GM12878 (cell line): ENCODE measurements at regions not wholly inside any gene's neighbourhood (a gene's known extent, or its start where the extent isn't known, plus 50 kb on each side); places are given as distances from the start of the nearest gene placed in this dataset.
A peak's percentile ranks its signal among the peaks of the same experiment; 100 is the strongest.

Source experiments
- ATAC-seq: fragments of 200-7000 bp; cut with Tn5 transposase; 3 replicates; pipeline ENCODE4 v1.9.1; 2020; ENCODE audit warnings: mild to moderate bottlenecking, moderate library complexity
- BruUV-seq: library from RNA; stranded (reverse); fragments of 400-500 nt; replicated peaks from 2 replicates; lab custom pipeline; 2021; lab: Mats Ljungman, UMichigan
- CTCF ChIA-PET: fragments of 300-600 bp; sonication (Branson Sonifier 250); formaldehyde crosslinking; extraction: SDS; loops from one replicate; lab custom pipeline; 2021; ENCODE audit warnings: inconsistent platforms; lab: Yijun Ruan, JAX
- POLR2A ChIA-PET: fragments of 350-600 bp; formaldehyde crosslinking; extraction: SDS; loops from one replicate; lab custom pipeline; 2021; ENCODE audit warnings: inconsistent platforms; lab: Charles Lee
- RAD21 ChIA-PET: fragments of 300-600 bp; sonication (Branson Sonifier 250); formaldehyde crosslinking; loops from one replicate; lab custom pipeline; 2023; ENCODE audit warnings: antibody characterized with exemption; ENCODE audit not compliant: unreplicated experiment; lab: Charles Lee
- SMC1A ChIA-PET: fragments of 300-600 bp; sonication (Branson Sonifier 250); formaldehyde crosslinking; loops from one replicate; lab custom pipeline; 2023; ENCODE audit not compliant: unreplicated experiment, uncharacterized antibody; lab: Charles Lee
- DNase-seq: peaks from one replicate; pipeline ENCODE4 v3.0.0-alpha.2; 2011; ENCODE audit warnings: low read depth, low spot score
- FAIRE-seq: peaks from 3 replicates; lab custom pipeline; 2011; peaks lifted over from hg19 to GRCh38; lab: Jason Lieb, UNC
- H2AFZ ChIP-seq: 2 replicates; pipeline ENCODE4 v1.6.0; 2011; ENCODE audit warnings: low read depth, low read length, control low read depth; ENCODE audit not compliant: control insufficient read depth
- H3K27ac ChIP-seq: 2 replicates; pipeline ENCODE4 v1.5.1; 2011; ENCODE audit warnings: control low read depth; ENCODE audit not compliant: control insufficient read depth, insufficient read depth
- H3K27me3 ChIP-seq, 2 experiments: replicated peaks in 1 of 2; 2 replicates each; pipeline versions ENCODE4 v1.6.0 to v1.6.1; 2011; ENCODE audit warnings: low read length in 1 of 2; ENCODE audit not compliant: control insufficient read depth in 2 of 2, insufficient read depth in 2 of 2
- H3K36me3 ChIP-seq, 2 experiments: 2 replicates each; pipeline ENCODE4 v1.5.1; 2011; ENCODE audit warnings: low read length in 1 of 2; ENCODE audit not compliant: control insufficient read depth in 2 of 2, insufficient read depth in 2 of 2
- H3K4me1 ChIP-seq: 2 replicates; pipeline ENCODE4 v1.6.1; 2011; ENCODE audit warnings: mild to moderate bottlenecking, low read length, moderate library complexity, mixed read lengths; ENCODE audit not compliant: control insufficient read depth, insufficient read depth
- H3K4me2 ChIP-seq: 2 replicates; pipeline ENCODE4 v1.6.0; 2011; ENCODE audit warnings: control low read depth; ENCODE audit not compliant: control insufficient read depth, insufficient read depth
- H3K4me3 ChIP-seq: fragments of 200-600 bp; sonication (generic); 2 replicates; pipeline ENCODE4 v1.5.1; 2016
- H3K79me2 ChIP-seq: 2 replicates; pipeline ENCODE4 v1.6.0; 2011; ENCODE audit warnings: low read length; ENCODE audit not compliant: control insufficient read depth, insufficient read depth
- H3K9ac ChIP-seq: 2 replicates; pipeline ENCODE4 v1.8.0; 2011; ENCODE audit warnings: low read length, control low read depth, mixed read lengths; ENCODE audit not compliant: control insufficient read depth, insufficient read depth
- H3K9me3 ChIP-seq: replicated peaks from 3 replicates; pipeline ENCODE4 v1.5.1; 2011; ENCODE audit warnings: mild to moderate bottlenecking, low read length; ENCODE audit not compliant: control insufficient read depth, insufficient read depth
- H4K20me1 ChIP-seq: 2 replicates; pipeline ENCODE4 v1.6.0; 2011; ENCODE audit not compliant: control insufficient read depth, insufficient read depth
- DPF2 ChIP-seq: fragments of 450-650 bp; IDR thresholded peaks from 2 replicates; pipeline ENCODE4 v1.6.1; 2017; ENCODE audit warnings: mild to moderate bottlenecking
- FOS ChIP-seq: IDR thresholded peaks from 3 replicates; pipeline ENCODE4 v1.6.1; 2011; ENCODE audit warnings: borderline replicate concordance; ENCODE audit not compliant: insufficient read length; ENCODE audit errors: extremely low read depth
- RFX5 ChIP-seq: IDR thresholded peaks from 2 replicates; pipeline ENCODE4 v1.6.1; 2011; ENCODE audit warnings: low read depth, low read length, improper control_type of control experiment
- RUNX3 ChIP-seq: IDR thresholded peaks from 2 replicates; pipeline ENCODE4 v1.6.1; 2012; ENCODE audit warnings: low read length, inconsistent platforms
- YY1 ChIP-seq: IDR thresholded peaks from 2 replicates; pipeline ENCODE4 v1.6.1; 2011; ENCODE audit warnings: low read depth, mild to moderate bottlenecking, low read length
- ZNF207 ChIP-seq: fragments of 450-650 bp; IDR thresholded peaks from 2 replicates; pipeline ENCODE4 v1.6.1; 2014; ENCODE audit warnings: antibody characterized with exemption, mild to moderate bottlenecking, borderline replicate concordance
- ZNF274 ChIP-seq: IDR thresholded peaks from one replicate; pipeline ENCODE4 v1.8.0; 2011; ENCODE audit not compliant: insufficient read length, insufficient read depth
- whole genome bisulfite sequencing: methylation state at CpG from one replicate; pipeline ENCODE4 v1.1.6; 2016; ENCODE audit warnings: low lambda C conversion rate; ENCODE audit not compliant: insufficient replicate concordance, insufficient coverage; ENCODE audit errors: missing lambda C conversion rate; 5-methylcytosine and 5-hydroxymethylcytosine counted together
- in situ Hi-C: fragments of 300-500 bp; cut with MboI; formaldehyde crosslinking; loops from 9 replicates; pipeline ENCODE4 v1.14.3; 2018; ENCODE audit warnings: mixed read lengths
- intact Hi-C: fragments of 100-400 bp; cut with micrococcal nuclease; formaldehyde crosslinking; loops from one replicate; pipeline ENCODE4 v1.14.2; 2022; ENCODE audit not compliant: unreplicated experiment

- TF ChIP-seq FOS (no peak), DPF2 (no peak), ZNF207 (no peak), YY1 (no peak), RFX5 (no peak)
These were observed 60.8 kb upstream of the RAB11FIP2 start (continued) for GRCh38 chr10:118107541-118107940.

DNA sequence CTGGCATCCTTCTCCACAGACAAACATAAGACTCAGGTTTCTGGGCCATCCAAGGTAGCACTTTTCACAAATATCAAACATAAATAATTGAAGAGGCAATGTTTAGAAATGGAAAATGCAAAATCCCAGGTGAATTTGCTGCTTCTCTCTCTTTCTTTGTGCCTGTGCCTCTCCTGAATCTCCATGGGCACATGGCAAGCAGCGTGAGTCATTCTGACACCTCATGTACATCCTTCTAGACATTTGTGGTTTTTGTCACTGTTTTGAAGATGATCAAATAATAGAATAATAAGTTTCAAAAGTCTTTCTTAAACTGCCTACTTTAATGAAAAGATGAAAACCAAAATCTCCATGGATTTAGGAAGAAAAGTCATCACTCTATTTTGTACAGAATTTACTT lies 60.3 kb upstream of the RAB11FIP2 start:
- TF ChIP-seq ZNF274 (no peak), RUNX3 (peak; percentile 25; the same call in 1 of the 2 replicates)
- ChIA-PET CTCF (interaction anchor here (0.7 to 1.6 kb wide), 11 partner anchors 12 to 610 kb away, joined by 3 to 27 read pairs (median 3); no protein-coding TSS in a partner anchor), POLR2A (no interaction called here), RAD21 (interaction anchor here (0.8 to 1.6 kb wide), 5 partner anchors 79 to 612 kb away, joined by 3 to 10 read pairs (median 3); no protein-coding TSS in a partner anchor), SMC1A (interaction anchor here (0.9 to 2.4 kb wide), 10 partner anchors 79 to 610 kb away, joined by 3 to 11 read pairs (median 3); no protein-coding TSS in a partner anchor)
- ATAC-seq (no peak), DNase-seq (no peak), FAIRE-seq (no peak)
- Histone ChIP-seq H2AFZ (no peak overlapping the region), H3K9ac (no peak overlapping the region), H3K36me3 (no peaks in the 10 kb centered on the region), H3K27ac (no peak overlapping the region), H3K4me1 (no peaks in the 10 kb centered on the region), H4K20me1 (no peaks in the 10 kb centered on the region), H3K79me2 (no peaks in the 10 kb centered on the region), H3K9me3 (no peaks in the 10 kb centered on the region), H3K4me2 (no peak overlapping the region), H3K4me3 (no peak overlapping the region), H3K27me3 (no peaks in the 10 kb centered on the region; a peak in 1 of 4 replicates)
- intact Hi-C loops = loop anchor here (5.0 to 10.0 kb wide), 2 partner anchors 242 to 570 kb away; no protein-coding TSS in a partner anchor
- in situ Hi-C loops = no loop called here
- BruUV-seq = no TSS peak
- WGBS = 0% methylated on average over 1 of the region's 1 CpG
